Embryonic facial prominence (tissue), 1 donor: ENCODE measurements at regions not wholly inside any gene's neighbourhood (a gene's known extent, or its start where the extent isn't known, plus 50 kb on each side); places are given as distances from the start of the nearest gene placed in this dataset.

ENCODE experiments used
- DNase-seq: peaks from one replicate; pipeline ENCODE4 v3.0.0-alpha.2; 2016; ENCODE audit errors: extremely low spot score

GRCh38 chr15:69891070-69891536, 206.6 kb downstream of the TLE3 start:
- no peak for DNase-seq

- DNase-seq, result no peak
Observed at GRCh38 chr15:69891606-69892005, 206.1 kb downstream of the TLE3 start.

- no peak for DNase-seq
Observed at GRCh38 chr15:69892351-69892750, 205.4 kb downstream of the TLE3 start.

- DNase-seq, result no peak
Observed at GRCh38 chr15:69893086-69893485, 204.6 kb downstream of the TLE3 start.

GRCh38 chr15:69893863-69894262, 203.9 kb downstream of the TLE3 start:
- DNase-seq, result no peak

GRCh38 chr15:69895202-69895601, 202.5 kb downstream of the TLE3 start:
- DNase-seq, result no peak

- DNase-seq, result no peak
Observed at GRCh38 chr15:69896606-69897005, 201.1 kb downstream of the TLE3 start.

GRCh38 chr15:69897061-69897460, 200.7 kb downstream of the TLE3 start:
- DNase-seq, result no peak

- DNase-seq, result no peak
Observed at GRCh38 chr15:69897471-69898237, 200.1 kb downstream of the TLE3 start.

- no peak for DNase-seq
Observed at GRCh38 chr15:69898243-69898642, 199.5 kb downstream of the TLE3 start.

GRCh38 chr15:69902414-69903062, 195.2 kb downstream of the TLE3 start:
- no peak for DNase-seq

GRCh38 chr15:69903470-69904469, 193.9 kb downstream of the TLE3 start:
- DNase-seq, result no peak

GRCh38 chr15:69906256-69907185, 191.2 kb downstream of the TLE3 start:
- no peak for DNase-seq

GRCh38 chr15:69908060-69908459, 189.7 kb downstream of the TLE3 start:
- DNase-seq, result no peak

- DNase-seq, result no peak
Observed at GRCh38 chr15:69908590-69909420, 188.9 kb downstream of the TLE3 start.

- DNase-seq, result no peak
Observed at GRCh38 chr15:69909719-69910444, 187.8 kb downstream of the TLE3 start.

GRCh38 chr15:69910514-69910913, 187.2 kb downstream of the TLE3 start:
- DNase-seq, result no peak

GRCh38 chr15:69912116-69912515, 185.6 kb downstream of the TLE3 start:
- DNase-seq, result no peak

- DNase-seq, result no peak
Observed at GRCh38 chr15:69914040-69914439, 183.7 kb downstream of the TLE3 start.
